ENCODE measurements at regions not wholly inside any gene's neighbourhood (a gene's known extent, or its start where the extent isn't known, plus 50 kb on each side); places are given as distances from the start of the nearest gene placed in this dataset.

DNA sequence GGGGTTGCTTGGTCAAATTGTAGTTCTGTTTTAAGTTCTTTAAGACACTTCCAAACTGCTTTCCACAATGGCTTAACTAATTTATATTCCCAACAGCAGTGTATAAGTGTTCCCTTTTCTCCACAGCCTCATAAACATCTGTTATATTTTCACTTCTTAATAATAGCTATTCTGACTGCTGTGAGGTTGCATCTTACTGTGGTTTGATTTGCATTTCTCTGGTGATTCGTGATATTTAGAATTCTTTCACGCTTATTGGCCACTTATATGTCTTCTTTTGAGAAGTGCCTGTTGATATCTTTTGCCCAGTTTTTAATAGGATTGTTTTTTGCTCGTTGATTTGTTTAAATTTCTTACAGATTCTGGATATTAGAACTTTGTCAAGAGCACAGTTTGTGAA, 278.6 kb upstream of the ITM2A start:
- Mint-ChIP-seq H3K27me3 (no peaks in the 10 kb centered on the region), H3K27ac (no peak overlapping the region), H3K4me1 (no peaks in the 10 kb centered on the region), H3K9me3 (no peaks in the 10 kb centered on the region), H3K4me3 (no peak overlapping the region), H3K36me3 (no peaks in the 10 kb centered on the region)
- DNase-seq, result no peak

DNA sequence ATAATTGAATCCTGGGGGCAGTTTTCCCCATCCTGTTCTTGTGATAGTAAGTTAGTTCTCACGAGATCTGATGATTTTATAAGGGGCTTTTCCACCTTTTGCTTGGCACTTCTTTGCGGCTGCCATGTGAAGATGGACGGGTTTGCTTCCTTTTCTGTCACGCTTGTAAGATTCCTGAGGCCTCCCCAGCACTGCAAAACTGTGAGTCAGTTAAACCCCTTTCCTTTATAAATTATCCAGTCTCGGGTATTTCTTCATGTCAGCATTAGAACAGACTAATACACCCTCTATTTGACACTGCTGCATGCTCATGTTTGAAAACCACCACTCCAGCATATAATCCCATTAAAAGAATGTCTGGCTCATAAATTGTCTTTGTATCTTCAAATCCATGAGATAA, 264.4 kb upstream of the ITM2A start:
- Mint-ChIP-seq H3K4me1 (no peaks in the 10 kb centered on the region), H3K27me3 (no peaks in the 10 kb centered on the region), H3K9me3 (no peaks in the 10 kb centered on the region), H3K27ac (no peak overlapping the region), H3K36me3 (no peaks in the 10 kb centered on the region), H3K4me3 (no peak overlapping the region)
- DNase-seq, result no peak

DNA sequence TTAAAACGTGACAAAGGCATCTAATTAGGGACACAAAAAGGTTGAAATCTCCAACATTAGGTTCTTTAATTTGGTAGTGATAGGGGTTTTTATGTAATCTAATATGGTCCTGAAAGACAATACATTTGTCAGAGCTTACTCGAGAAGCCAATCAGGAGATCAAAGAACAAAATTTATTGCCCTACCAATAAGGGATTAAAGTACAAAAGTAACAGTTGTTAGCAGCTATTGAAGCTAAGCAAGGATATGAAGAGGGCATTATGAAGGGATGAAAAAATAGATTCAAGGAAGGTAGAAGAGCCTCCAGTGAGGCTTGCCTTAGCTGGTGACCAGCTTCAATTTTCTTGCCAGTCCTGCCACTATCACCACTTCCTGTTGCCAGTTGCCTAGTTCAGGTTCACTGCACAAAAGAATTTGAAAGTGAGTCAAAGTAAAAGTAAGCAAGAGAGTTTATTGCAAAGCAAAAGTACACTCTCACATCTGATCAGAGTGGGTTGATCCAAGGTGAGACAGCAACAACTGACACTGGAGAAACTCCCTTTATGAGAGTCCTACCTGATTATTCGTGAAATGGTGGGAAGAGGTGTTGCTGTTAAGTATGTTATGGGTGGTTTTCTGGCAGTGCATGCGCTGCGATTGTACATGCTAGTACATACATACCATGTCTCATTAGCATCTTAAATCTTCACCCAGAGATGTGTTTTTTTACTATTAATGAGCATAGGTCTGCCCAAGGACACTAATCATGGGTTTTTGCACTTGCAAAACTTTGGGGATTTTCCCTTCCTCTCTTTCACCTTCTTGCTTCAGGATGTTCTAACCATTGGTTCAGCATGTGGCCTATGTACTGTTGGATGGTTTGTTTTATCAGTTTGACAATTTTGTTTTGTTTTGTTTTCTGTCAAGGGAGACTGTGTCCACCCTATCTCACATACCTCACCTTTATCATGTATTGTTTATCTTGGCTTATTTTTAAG, 263.2 kb upstream of the ITM2A start:
- H3K4me3 Mint-ChIP-seq, result no peak overlapping the region
- no peaks in the 10 kb centered on the region for H3K27me3 Mint-ChIP-seq
- no peaks in the 10 kb centered on the region for H3K4me1 Mint-ChIP-seq
- DNase-seq, result no peak
- H3K9me3 Mint-ChIP-seq, result no peaks in the 10 kb centered on the region
- no peak overlapping the region for H3K27ac Mint-ChIP-seq
- H3K36me3 Mint-ChIP-seq, result no peaks in the 10 kb centered on the region

DNA sequence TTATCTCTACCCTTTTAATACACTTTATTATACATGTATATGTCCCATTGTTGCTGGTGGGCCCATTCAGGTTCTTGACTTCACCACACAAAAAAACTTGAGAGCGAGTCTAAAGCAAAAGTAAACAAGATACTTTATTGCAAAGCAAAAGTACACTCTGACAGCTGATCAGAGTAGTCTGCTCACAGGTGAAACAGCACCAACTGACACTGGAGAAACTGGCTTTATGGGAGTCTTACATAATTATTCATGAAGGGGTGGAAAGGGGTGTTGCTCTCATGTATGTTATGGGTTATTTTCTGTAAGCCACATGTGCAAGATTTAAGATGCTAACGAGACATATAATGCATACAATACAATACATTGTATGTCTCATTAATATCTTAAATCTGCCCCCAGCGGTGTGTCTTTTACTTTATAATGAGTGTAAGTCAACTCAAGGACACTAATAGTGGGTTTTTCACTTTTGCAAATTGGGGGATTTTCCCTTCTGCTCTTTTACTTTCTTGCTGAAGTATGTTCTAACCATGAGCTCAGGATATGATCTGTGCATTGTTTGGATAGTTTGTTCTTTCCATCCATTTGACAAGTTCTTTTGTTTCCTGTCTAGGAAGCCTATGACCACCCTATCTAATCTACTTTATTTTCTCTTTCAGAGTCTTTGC, 256.1 kb upstream of the ITM2A start:
- Mint-ChIP-seq H3K4me1 (no peaks in the 10 kb centered on the region), H3K4me3 (no peak overlapping the region), H3K36me3 (no peaks in the 10 kb centered on the region), H3K9me3 (no peaks in the 10 kb centered on the region), H3K27me3 (no peaks in the 10 kb centered on the region), H3K27ac (no peak overlapping the region)
- DNase-seq, result no peak

DNA sequence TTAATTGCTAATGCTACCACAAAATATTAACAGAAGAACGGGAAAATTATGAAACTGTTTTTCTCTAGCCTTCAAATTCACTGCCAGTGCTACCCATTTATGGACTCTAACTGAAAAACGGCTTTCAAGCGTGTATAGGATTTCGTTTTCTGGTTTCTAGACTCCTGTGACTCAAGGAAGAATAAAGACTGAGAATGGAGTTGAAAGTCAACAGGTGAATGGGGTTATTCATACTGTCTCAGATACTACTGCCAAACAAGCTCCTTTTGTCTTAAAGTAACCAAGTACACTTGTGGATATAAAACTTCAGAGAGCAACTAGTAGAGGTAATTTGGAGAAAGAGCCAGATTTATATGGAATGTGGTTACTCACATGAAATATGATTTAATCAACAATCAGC, 251.1 kb upstream of the ITM2A start:
- no peak for DNase-seq
- Mint-ChIP-seq H3K36me3 (no peaks in the 10 kb centered on the region), H3K27me3 (no peaks in the 10 kb centered on the region), H3K27ac (no peak overlapping the region), H3K9me3 (no peaks in the 10 kb centered on the region), H3K4me3 (no peak overlapping the region), H3K4me1 (no peaks in the 10 kb centered on the region)

DNA sequence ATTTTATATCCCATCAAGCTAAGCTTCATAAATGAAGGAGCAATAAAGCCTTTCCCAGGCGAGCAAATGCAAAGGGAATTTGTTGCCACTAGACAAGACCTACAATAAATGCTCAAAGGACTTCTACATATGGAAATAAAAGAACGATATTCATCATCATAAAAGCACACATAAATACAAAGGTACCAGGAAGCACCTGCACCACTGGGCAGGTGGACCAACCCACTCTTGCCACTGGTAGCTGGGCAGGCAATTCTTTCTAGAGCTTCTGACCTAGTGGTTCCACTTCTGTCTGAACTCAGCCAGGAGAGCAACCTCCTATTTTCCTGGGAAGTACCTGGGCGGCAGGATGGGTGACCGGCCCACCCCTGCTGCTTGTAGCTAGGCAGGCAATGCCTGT, 237.2 kb upstream of the ITM2A start:
- no peaks in the 10 kb centered on the region for H3K9me3 Mint-ChIP-seq
- no peak overlapping the region for H3K4me3 Mint-ChIP-seq
- no peaks in the 10 kb centered on the region for H3K36me3 Mint-ChIP-seq
- no peaks in the 10 kb centered on the region for H3K4me1 Mint-ChIP-seq
- H3K27me3 Mint-ChIP-seq, result peaks cover 3% of the 10 kb centered on the region
- no peak for DNase-seq
- no peak overlapping the region for H3K27ac Mint-ChIP-seq

DNA sequence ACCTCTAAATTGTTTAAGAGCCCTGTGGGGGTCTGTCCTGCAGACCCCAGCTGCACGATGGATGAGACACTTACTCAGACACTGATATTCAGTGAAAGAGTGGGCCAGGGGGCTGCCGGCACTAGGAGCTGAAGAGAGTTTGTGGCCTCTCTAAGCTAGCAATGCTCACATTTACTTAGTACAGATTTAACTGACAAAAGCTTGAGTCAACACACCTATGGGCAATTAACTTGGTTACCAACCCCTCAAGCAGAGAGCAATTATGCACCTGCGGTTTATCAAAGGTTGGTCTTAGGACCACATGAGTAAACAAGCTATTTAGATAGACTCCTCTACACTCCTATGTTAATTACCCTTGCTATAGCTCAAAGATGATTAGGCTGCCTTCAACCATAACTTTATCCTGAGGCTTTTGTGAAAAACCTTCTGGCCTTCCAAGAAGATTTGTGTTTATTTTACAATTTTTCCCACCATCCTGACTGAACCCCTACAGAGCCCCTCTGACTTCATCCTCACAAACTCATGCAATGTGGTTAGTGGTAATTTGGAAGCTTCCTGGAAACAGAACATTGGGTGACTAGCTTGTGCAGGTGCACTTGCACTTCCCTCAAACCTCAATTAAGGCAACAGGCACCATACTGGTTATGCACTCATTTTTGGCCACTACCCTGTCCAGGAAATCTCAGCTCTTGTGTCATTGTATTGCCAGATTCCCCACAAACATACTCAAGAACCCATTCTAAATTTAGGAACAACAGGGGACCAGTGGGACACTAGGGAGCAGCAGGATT, 234.4 kb upstream of the ITM2A start:
- no peaks in the 10 kb centered on the region for H3K4me1 Mint-ChIP-seq
- no peak overlapping the region for H3K27ac Mint-ChIP-seq
- no peak overlapping the region for H3K4me3 Mint-ChIP-seq
- H3K27me3 Mint-ChIP-seq, result peaks cover 3% of the 10 kb centered on the region
- H3K36me3 Mint-ChIP-seq, result no peaks in the 10 kb centered on the region
- no peak for DNase-seq
- H3K9me3 Mint-ChIP-seq, result no peaks in the 10 kb centered on the region

DNA sequence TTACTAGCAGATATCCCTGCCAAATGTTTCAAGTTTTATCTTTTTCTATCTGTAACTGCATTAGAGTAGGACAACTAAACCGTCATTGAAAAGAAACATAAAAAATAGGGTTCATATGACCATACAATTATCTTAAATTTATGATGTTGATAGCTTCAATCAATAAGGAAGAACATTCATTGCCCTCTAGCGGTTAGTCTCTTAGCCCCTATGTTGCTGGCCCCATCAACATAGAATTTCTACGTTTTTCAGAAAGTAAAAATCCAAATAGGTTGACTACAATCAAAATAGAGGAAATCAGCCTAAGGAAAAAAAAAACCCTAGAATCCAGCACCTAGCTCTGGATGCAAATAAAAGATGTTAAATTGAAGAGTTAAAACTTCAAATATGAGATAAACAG, 225.1 kb upstream of the ITM2A start:
- no peaks in the 10 kb centered on the region for H3K9me3 Mint-ChIP-seq
- no peak for DNase-seq
- no peaks in the 10 kb centered on the region for H3K4me1 Mint-ChIP-seq
- H3K4me3 Mint-ChIP-seq, result no peak overlapping the region
- H3K27me3 Mint-ChIP-seq, result peaks cover 5% of the 10 kb centered on the region
- no peak overlapping the region for H3K27ac Mint-ChIP-seq
- no peaks in the 10 kb centered on the region for H3K36me3 Mint-ChIP-seq

DNA sequence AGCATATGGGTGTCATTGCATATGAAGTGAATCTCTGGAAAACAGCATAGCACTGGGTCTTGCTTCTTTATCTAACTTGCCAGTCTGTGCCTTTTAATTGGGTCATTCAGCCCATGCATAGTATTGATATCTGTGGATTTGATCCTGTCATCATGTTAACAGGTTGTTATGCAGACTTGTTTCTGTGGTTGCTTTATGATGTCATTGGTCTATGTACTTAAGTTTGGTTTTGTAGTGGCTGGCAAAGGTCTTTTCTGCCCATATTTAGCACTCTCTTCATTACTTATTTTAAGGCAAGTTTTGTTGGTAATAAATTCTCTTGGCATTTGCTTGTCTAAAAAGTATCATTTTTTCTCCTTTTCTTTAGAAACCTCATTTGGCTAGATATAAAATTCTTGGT, 221.1 kb upstream of the ITM2A start:
- H3K4me3 Mint-ChIP-seq, result no peak overlapping the region
- no peak for DNase-seq
- no peaks in the 10 kb centered on the region for H3K4me1 Mint-ChIP-seq
- H3K27me3 Mint-ChIP-seq, result peaks cover 5% of the 10 kb centered on the region
- no peak overlapping the region for H3K27ac Mint-ChIP-seq
- no peaks in the 10 kb centered on the region for H3K36me3 Mint-ChIP-seq
- no peaks in the 10 kb centered on the region for H3K9me3 Mint-ChIP-seq

DNA sequence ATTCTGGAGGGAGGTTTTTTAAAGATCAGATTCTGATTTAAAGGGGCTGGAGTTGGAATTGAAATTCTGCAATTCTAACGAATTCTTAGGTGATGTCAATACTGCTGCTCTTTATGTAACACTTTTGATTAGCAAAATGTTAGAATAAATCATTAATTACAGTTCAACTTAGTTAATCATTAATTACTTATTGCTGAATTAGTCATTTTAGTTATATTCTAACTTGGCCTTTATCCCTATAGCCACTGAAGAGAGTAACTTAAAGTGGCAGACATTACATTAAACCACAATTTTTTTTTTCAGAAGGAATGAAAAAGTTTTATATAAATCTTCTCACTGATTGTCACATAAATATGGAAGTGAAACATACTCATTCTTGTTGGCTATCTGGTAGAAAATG, 206.6 kb upstream of the ITM2A start:
- no peak overlapping the region for H3K27ac Mint-ChIP-seq
- no peak overlapping the region for H3K4me3 Mint-ChIP-seq
- no peaks in the 10 kb centered on the region for H3K36me3 Mint-ChIP-seq
- no peak for DNase-seq
- no peaks in the 10 kb centered on the region for H3K4me1 Mint-ChIP-seq
- no peaks in the 10 kb centered on the region for H3K27me3 Mint-ChIP-seq
- H3K9me3 Mint-ChIP-seq, result no peaks in the 10 kb centered on the region

DNA sequence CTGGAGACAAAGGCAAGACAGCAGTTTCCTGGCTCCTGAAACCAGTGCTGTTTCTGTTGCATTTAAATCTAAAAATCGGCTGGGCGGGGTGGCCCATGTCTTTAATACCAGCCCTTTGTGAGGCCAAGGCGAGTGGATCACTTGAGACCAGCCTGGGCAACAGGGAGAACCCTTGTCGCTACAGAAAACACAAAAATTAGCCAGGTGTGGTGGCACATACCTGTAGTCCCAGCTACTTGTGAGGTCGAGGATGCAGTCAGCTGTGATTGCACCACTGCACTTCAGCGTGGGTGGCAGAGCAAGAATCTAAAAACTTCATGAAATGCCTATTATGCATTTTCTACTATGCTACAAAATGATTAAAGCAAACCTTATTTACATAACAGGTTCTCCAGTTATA, 205.4 kb upstream of the ITM2A start:
- no peaks in the 10 kb centered on the region for H3K4me1 Mint-ChIP-seq

DNA sequence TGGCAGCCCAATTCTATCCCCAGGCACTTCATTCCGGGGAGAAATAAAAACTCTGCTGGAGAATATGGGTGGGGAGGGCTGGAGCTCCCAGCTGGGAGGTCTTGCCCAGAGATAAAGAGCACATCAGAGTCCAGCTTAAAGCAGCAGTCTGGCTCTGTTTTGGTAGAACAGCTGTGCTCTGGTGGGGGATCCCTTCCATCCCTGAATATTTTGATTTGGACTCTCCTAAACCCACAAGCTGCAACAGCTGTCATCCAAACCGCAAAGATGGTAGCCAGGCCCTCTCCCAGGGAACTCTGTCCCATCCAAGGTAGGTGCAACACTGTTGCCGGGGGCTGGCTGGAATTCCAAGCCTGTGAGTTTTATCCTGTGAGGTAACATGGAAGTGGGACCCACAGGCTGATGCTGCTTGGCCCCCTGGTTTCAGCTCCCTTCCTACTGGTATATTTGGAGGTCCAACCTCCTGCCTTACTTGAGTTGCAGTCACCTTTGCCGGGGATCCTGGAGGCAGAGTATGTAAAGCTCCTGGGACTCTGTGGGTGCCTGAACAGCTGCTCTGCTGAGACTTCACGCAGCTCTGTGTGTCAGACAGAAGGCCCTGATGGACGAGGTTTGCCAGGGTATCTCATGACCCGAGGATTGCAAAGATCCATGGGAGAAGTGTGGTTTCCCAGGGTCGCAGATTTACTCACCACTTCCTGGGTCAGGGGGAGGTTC, 203.5 kb upstream of the ITM2A start:
- DNase-seq, result no peak
- H3K4me1 Mint-ChIP-seq, result no peaks in the 10 kb centered on the region
- no peaks in the 10 kb centered on the region for H3K36me3 Mint-ChIP-seq
- no peaks in the 10 kb centered on the region for H3K9me3 Mint-ChIP-seq
- H3K27ac Mint-ChIP-seq, result no peak overlapping the region
- no peaks in the 10 kb centered on the region for H3K27me3 Mint-ChIP-seq
- H3K4me3 Mint-ChIP-seq, result no peak overlapping the region

More for the DNA sequence above, 205.4 kb upstream of the ITM2A start:
- no peaks in the 10 kb centered on the region for H3K27me3 Mint-ChIP-seq
- H3K4me3 Mint-ChIP-seq, result no peak overlapping the region
- H3K9me3 Mint-ChIP-seq, result no peaks in the 10 kb centered on the region
- DNase-seq, result no peak
- H3K36me3 Mint-ChIP-seq, result no peaks in the 10 kb centered on the region
- H3K27ac Mint-ChIP-seq, result no peak overlapping the region

DNA sequence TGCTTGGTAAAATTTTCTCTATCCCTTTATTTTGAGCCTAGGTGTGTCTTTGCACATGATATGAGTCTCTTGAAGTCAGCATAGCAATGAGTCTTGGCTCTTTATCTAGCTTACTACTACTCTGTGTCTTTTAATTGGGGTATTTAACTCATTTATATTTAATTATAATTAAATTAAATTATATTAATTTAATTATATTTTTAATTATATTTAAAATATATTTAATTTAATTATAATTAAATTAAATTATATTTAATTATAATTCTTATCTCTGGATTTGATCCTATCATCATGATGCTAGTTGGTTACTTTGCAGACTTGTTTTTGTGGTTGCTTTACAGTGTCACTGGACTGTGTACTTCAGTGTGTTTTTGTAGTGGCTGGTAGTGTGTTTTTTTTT, 201.2 kb upstream of the ITM2A start:
- Mint-ChIP-seq H3K4me1 (no peaks in the 10 kb centered on the region), H3K4me3 (no peak overlapping the region), H3K27ac (no peak overlapping the region), H3K27me3 (no peaks in the 10 kb centered on the region), H3K36me3 (no peaks in the 10 kb centered on the region), H3K9me3 (no peaks in the 10 kb centered on the region)
- DNase-seq, result no peak

DNA sequence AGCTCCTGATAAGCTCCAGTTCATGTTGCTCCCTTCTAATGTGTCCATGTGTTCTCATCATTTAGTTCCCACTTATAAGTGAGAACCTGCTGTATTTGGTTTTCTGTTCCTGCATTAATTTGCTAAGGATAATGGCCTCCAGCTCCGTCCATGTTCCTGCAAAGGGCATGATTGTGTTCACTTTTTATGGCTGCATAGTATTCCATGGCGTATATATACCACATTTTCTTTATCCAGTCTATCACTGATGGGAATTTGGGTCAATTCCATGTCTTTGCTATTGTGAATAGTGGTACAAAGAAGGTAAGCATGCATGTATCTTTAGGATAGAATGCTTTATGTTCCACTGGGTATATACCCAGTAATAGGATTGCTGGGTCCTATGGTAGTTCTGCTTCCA, 197.2 kb upstream of the ITM2A start:
- Mint-ChIP-seq H3K9me3 (no peaks in the 10 kb centered on the region), H3K36me3 (no peaks in the 10 kb centered on the region), H3K4me3 (no peak overlapping the region), H3K27me3 (no peaks in the 10 kb centered on the region), H3K27ac (no peak overlapping the region), H3K4me1 (no peaks in the 10 kb centered on the region)
- no peak for DNase-seq

DNA sequence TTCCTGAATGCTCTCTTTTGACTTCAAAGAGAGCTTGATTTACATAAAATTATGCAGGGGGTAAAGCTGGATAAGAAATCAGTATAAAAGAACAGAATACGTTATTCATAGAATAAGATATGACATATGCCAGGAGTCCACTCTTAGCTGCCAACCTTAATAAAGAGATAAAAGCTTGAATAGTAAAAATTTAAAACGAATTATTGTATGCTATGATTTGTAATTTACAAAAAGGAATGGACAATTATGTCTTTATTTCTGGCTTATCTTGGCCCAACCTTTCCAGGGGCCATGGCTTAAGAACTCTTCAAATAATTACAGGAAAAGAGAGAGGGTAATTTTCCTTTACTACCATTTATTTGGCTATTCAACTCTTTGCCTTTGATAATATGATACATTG, 192.2 kb upstream of the ITM2A start:
- Mint-ChIP-seq H3K27me3 (no peaks in the 10 kb centered on the region), H3K9me3 (no peaks in the 10 kb centered on the region), H3K27ac (no peak overlapping the region), H3K4me1 (no peaks in the 10 kb centered on the region), H3K4me3 (no peak overlapping the region), H3K36me3 (no peaks in the 10 kb centered on the region)
- DNase-seq, result no peak
